Endometrial microvascular endothelial cells (primary cell): ENCODE measurements at regions not wholly inside any gene's neighbourhood (a gene's known extent, or its start where the extent isn't known, plus 50 kb on each side); places are given as distances from the start of the nearest gene placed in this dataset.

Experiments
- in situ Hi-C: cut with HindIII; loops from 2 replicates; pipeline ENCODE4 v1.10.0; 2017; ENCODE audit warnings: low sequenced_read_pairs, low pct_unique_long_range_greater_than_20kb; ENCODE audit errors: inconsistent ontology term

GRCh38 chr20:22770241-22770800, 185.9 kb upstream of the FOXA2 start:
- in situ Hi-C loops = no loop called here

- in situ Hi-C loops = no loop called here
Measured at GRCh38 chr20:22771706-22772105, 187.3 kb upstream of the FOXA2 start.

- in situ Hi-C loops = no loop called here
Measured at GRCh38 chr20:22773344-22773743, 189.0 kb upstream of the FOXA2 start.

- in situ Hi-C loops = no loop called here
Measured at GRCh38 chr20:22775256-22775655, 190.9 kb upstream of the FOXA2 start.

GRCh38 chr20:22775671-22776139, 191.3 kb upstream of the FOXA2 start:
- in situ Hi-C loops = no loop called here

GRCh38 chr20:22776369-22776768, 192.0 kb upstream of the FOXA2 start:
- in situ Hi-C loops = no loop called here

GRCh38 chr20:22779878-22780277, 195.5 kb upstream of the FOXA2 start:
- in situ Hi-C loops = no loop called here

GRCh38 chr20:22781869-22782268, 197.5 kb upstream of the FOXA2 start:
- in situ Hi-C loops = no loop called here

- in situ Hi-C loops = no loop called here
Measured at GRCh38 chr20:22789676-22790075, 205.3 kb upstream of the FOXA2 start.

GRCh38 chr20:22791396-22791795, 207.0 kb upstream of the FOXA2 start:
- in situ Hi-C loops = no loop called here

GRCh38 chr20:22791877-22792525, 207.6 kb upstream of the FOXA2 start:
- in situ Hi-C loops = no loop called here

- in situ Hi-C loops = no loop called here
Measured at GRCh38 chr20:22794200-22794599, 209.8 kb upstream of the FOXA2 start.

- in situ Hi-C loops = no loop called here
Measured at GRCh38 chr20:22795433-22795832, 211.1 kb upstream of the FOXA2 start.

GRCh38 chr20:22795871-22796270, 211.5 kb upstream of the FOXA2 start:
- in situ Hi-C loops = no loop called here

GRCh38 chr20:22796469-22797077, 212.2 kb upstream of the FOXA2 start:
- in situ Hi-C loops = no loop called here

GRCh38 chr20:22797103-22797502, 212.7 kb upstream of the FOXA2 start:
- in situ Hi-C loops = no loop called here

GRCh38 chr20:22799687-22800086, 215.3 kb upstream of the FOXA2 start:
- in situ Hi-C loops = no loop called here

GRCh38 chr20:22800129-22800528, 215.8 kb upstream of the FOXA2 start:
- in situ Hi-C loops = no loop called here

GRCh38 chr20:22801528-22801927, 217.2 kb upstream of the FOXA2 start:
- in situ Hi-C loops = no loop called here

- in situ Hi-C loops = no loop called here
Measured at GRCh38 chr20:22802296-22802695, 217.9 kb upstream of the FOXA2 start.
